Keratinocyte (primary cell): ENCODE measurements at regions not wholly inside any gene's neighbourhood (a gene's known extent, or its start where the extent isn't known, plus 50 kb on each side); places are given as distances from the start of the nearest gene placed in this dataset.
"Not testable (repeated sequence)": the region's sequence is repeated elsewhere in the genome, so short reads cannot be mapped to it uniquely, and the experiment has no call there.

Source experiments
- DNase-seq: peaks from one replicate; pipeline ENCODE4 v3.0.0-alpha.2; 2011; ENCODE audit warnings: low read depth, missing footprints, low spot score
- FAIRE-seq: peaks from 2 replicates; lab custom pipeline; 2011; peaks lifted over from hg19 to GRCh38; lab: Jason Lieb, UNC
- H2AFZ ChIP-seq: 2 replicates; pipeline ENCODE4 v1.6.0; 2012; ENCODE audit warnings: low read length, control low read depth, inconsistent platforms; ENCODE audit not compliant: control insufficient read depth
- H3K27ac ChIP-seq: 2 replicates; pipeline ENCODE4 v1.5.1; 2011; ENCODE audit warnings: low read length; ENCODE audit not compliant: control insufficient read depth, insufficient read depth
- H3K27me3 ChIP-seq: 3 replicates; pipeline ENCODE4 v1.6.0; 2011; ENCODE audit warnings: low read length; ENCODE audit not compliant: control insufficient read depth, insufficient read depth; ENCODE audit errors: extremely low read depth
- H3K36me3 ChIP-seq, 2 experiments: 2 replicates in 1 of 2; 3 replicates in 1 of 2; pipeline ENCODE4 v1.5.1; 2011; ENCODE audit warnings: low read length in 2 of 2, mild to moderate bottlenecking in 1 of 2; ENCODE audit not compliant: control insufficient read depth in 2 of 2, insufficient read depth in 2 of 2; ENCODE audit errors: extremely low read depth in 1 of 2
- H3K4me1 ChIP-seq: 3 replicates; pipeline ENCODE4 v1.5.1; 2011; ENCODE audit warnings: low read length; ENCODE audit not compliant: control insufficient read depth, insufficient read depth; ENCODE audit errors: extremely low read depth
- H3K4me2 ChIP-seq: 3 replicates; pipeline ENCODE4 v1.6.0; 2011; ENCODE audit warnings: low read depth, low read length; ENCODE audit not compliant: control insufficient read depth, insufficient read depth; ENCODE audit errors: extremely low read depth
- H3K4me3 ChIP-seq, 3 experiments: fragments of 200-600 bp in 1 of 3; sonication (generic) in 1 of 3; 2 replicates in 2 of 3; 3 replicates in 1 of 3; pipeline ENCODE4 v1.5.1; 2011 to 2016; ENCODE audit warnings: low read length in 3 of 3, mild to moderate bottlenecking in 3 of 3, control low read depth in 2 of 3, inconsistent platforms in 1 of 3, low read depth in 1 of 3, mixed read lengths in 1 of 3, mixed run types in 1 of 3, moderate library complexity in 1 of 3; ENCODE audit not compliant: control insufficient read depth in 2 of 3, insufficient read depth in 2 of 3; ENCODE audit errors: extremely low read depth in 1 of 3
- H3K79me2 ChIP-seq: 2 replicates; pipeline ENCODE4 v1.6.0; 2012; ENCODE audit warnings: low read length; ENCODE audit not compliant: control insufficient read depth, insufficient read depth
- H3K9ac ChIP-seq: 3 replicates; pipeline ENCODE4 v1.6.0; 2011; ENCODE audit warnings: low read length; ENCODE audit not compliant: control insufficient read depth, insufficient read depth; ENCODE audit errors: extremely low read depth
- H3K9me1 ChIP-seq: 3 replicates; pipeline ENCODE4 v1.6.0; 2011; ENCODE audit warnings: low read length; ENCODE audit not compliant: control insufficient read depth, insufficient read depth; ENCODE audit errors: extremely low read depth
- H3K9me3 ChIP-seq: 2 replicates; pipeline ENCODE4 v1.5.1; 2012; ENCODE audit warnings: low read depth, low read length; ENCODE audit not compliant: control insufficient read depth
- H4K20me1 ChIP-seq: 3 replicates; pipeline ENCODE4 v1.6.0; 2011; ENCODE audit warnings: low read length; ENCODE audit not compliant: control insufficient read depth, insufficient read depth; ENCODE audit errors: extremely low read depth
- CTCF ChIP-seq, 3 experiments: IDR thresholded peaks in 1 of 3; conservative IDR thresholded peaks in 1 of 3; optimal IDR thresholded peaks in 1 of 3; 2 replicates in 2 of 3; 3 replicates in 1 of 3; pipeline versions ENCODE3 to v1.5.1; 2011; ENCODE audit warnings: low read length in 3 of 3, mild to moderate bottlenecking in 3 of 3, moderate library complexity in 2 of 3, control low read depth in 1 of 3, inconsistent platforms in 1 of 3; ENCODE audit not compliant: insufficient read depth in 2 of 3; ENCODE audit errors: extremely low read depth in 1 of 3
- EZH2 ChIP-seq: IDR thresholded peaks from one replicate; pipeline ENCODE4 v1.6.1; 2012; ENCODE audit warnings: inconsistent platforms, mild to moderate bottlenecking, low read length, moderate library complexity
- dilution Hi-C: fragments of 300-500 bp; cut with MboI; formaldehyde crosslinking; loops from one replicate; pipeline ENCODE4 v1.7.0; 2020; ENCODE audit warnings: low sequenced_read_pairs; ENCODE audit not compliant: extremely low pct_ligation_motif_present

- no peaks in the 10 kb centered on the region for H3K36me3 ChIP-seq
- no peaks in the 10 kb centered on the region for H3K79me2 ChIP-seq
- peaks cover 40% of the 10 kb centered on the region for H3K4me1 ChIP-seq
- H3K27me3 ChIP-seq: no peaks in the 10 kb centered on the region
- H4K20me1 ChIP-seq: no peaks in the 10 kb centered on the region
- H3K4me3 ChIP-seq: no peak overlapping the region
- no peak overlapping the region for H2AFZ ChIP-seq
- FAIRE-seq (peak; percentile 49), DNase-seq (no peak)
- H3K27ac ChIP-seq: no peak overlapping the region
- no peak overlapping the region for H3K9ac ChIP-seq
- no peaks in the 10 kb centered on the region for H3K9me3 ChIP-seq
- TF ChIP-seq CTCF (optimal IDR thresholded peaks at IDR 0.05 in 1 of 3, IDR thresholded peaks at IDR 0.05 in 1 of 3, conservative IDR thresholded peaks at IDR 0.05 in 1 of 3; ENCODE audit: extremely low read depth in 1 of 3, insufficient read depth in 2 of 3, low read length in 3 of 3): no peak
- TF ChIP-seq EZH2: no peak
- dilution Hi-C loops: no loop called here
- no peaks in the 10 kb centered on the region for H3K9me1 ChIP-seq
- H3K4me2 ChIP-seq: no peak overlapping the region
These were observed 112.4 kb upstream of the VANGL1 start for GRCh38 chr1:115529216-115529897.

DNA sequence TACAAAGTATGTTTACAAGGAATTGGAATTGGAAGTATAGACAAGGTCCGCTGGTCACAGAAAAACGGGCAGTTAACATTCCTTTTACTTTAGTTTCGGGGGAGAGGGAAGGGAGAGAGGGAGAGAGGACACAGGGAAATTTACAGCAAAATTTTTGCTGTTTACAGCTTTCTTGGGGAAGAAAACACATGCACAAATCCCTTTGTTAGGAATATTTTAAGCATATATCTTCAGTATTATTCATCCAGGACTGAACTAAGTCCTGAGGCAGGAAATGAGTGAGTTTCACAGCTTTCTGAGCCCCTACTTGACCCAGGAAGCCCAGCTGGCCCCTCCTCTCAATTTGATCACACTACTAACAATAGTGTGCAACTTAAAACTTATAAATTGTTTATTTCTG, 113.4 kb upstream of the VANGL1 start:
- H2AFZ ChIP-seq, H3K27me3 ChIP-seq, dilution Hi-C loops, DNase-seq, H3K9ac ChIP-seq, H3K9me3 ChIP-seq, H3K9me1 ChIP-seq, H3K27ac ChIP-seq, H3K79me2 ChIP-seq, H3K4me3 ChIP-seq, H4K20me1 ChIP-seq, H3K4me2 ChIP-seq, FAIRE-seq, H3K36me3 ChIP-seq: not testable (repeated sequence)
- peaks cover 50% of the 10 kb centered on the region for H3K4me1 ChIP-seq

DNA sequence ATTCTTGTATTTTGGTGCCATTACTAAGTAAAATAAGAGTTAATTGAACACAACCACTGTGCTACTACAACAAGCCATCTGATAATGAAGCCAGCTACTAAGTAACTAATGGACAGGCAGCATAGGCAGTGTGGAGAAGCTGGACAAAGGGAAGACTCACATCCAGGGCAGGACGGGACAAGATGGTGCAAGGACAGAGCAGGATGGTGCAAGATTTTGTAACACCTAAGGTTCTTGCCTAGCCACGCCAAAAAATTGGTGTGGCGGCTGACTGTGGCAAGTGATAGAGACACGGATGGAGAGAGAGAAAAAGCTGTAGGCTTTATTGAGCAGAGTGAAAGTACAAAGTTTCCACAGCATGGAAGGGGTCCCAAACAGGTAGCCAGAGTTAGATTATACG, 114.0 kb upstream of the VANGL1 start:
- no peaks in the 10 kb centered on the region for H3K27me3 ChIP-seq
- H3K4me2 ChIP-seq: no peak overlapping the region
- FAIRE-seq (peak; percentile 46), DNase-seq (no peak)
- H3K4me3 ChIP-seq: no peak overlapping the region
- peak overlapping the region; percentile 1 for H2AFZ ChIP-seq
- no peaks in the 10 kb centered on the region for H3K9me1 ChIP-seq
- no peaks in the 10 kb centered on the region for H3K79me2 ChIP-seq
- H3K9me3 ChIP-seq: no peaks in the 10 kb centered on the region
- dilution Hi-C loops: no loop called here
- no peak overlapping the region for H3K9ac ChIP-seq
- no peaks in the 10 kb centered on the region for H4K20me1 ChIP-seq
- H3K36me3 ChIP-seq: no peaks in the 10 kb centered on the region
- H3K27ac ChIP-seq: no peak overlapping the region
- peaks cover 50% of the 10 kb centered on the region for H3K4me1 ChIP-seq
- TF ChIP-seq CTCF (optimal IDR thresholded peaks at IDR 0.05 in 1 of 3, IDR thresholded peaks at IDR 0.05 in 1 of 3, conservative IDR thresholded peaks at IDR 0.05 in 1 of 3; ENCODE audit: extremely low read depth in 1 of 3, insufficient read depth in 2 of 3, low read length in 3 of 3) (no peak), EZH2 (no peak)
